HCT116 (cell line): ENCODE measurements at regions not wholly inside any gene's neighbourhood (a gene's known extent, or its start where the extent isn't known, plus 50 kb on each side); places are given as distances from the start of the nearest gene placed in this dataset.

Experiments
- ATAC-seq: fragments of 200-7000 bp; cut with Tn5 transposase; 2 replicates; pipeline ENCODE4 v1.9.1; 2020; ENCODE audit warnings: mild to moderate bottlenecking, moderate library complexity
- BruUV-seq: library from RNA; stranded (reverse); fragments of 400-500 nt; replicated peaks from 2 replicates; lab custom pipeline; 2021; lab: Mats Ljungman, UMichigan
- CTCF ChIA-PET: fragments of 300-600 bp; sonication (Branson Sonifier 250); formaldehyde crosslinking; loops from one replicate; lab custom pipeline; 2021; ENCODE audit warnings: antibody characterized with exemption; lab: Charles Lee
- POLR2A ChIA-PET: fragments of 300-600, 350-600 bp; sonication (Branson Sonifier 250); formaldehyde crosslinking; loops from one replicate; lab custom pipeline; 2021; ENCODE audit warnings: antibody characterized with exemption; lab: Charles Lee
- RAD21 ChIA-PET, 2 experiments: fragments of 300-600 bp; sonication (Branson Sonifier 250); formaldehyde crosslinking; loops; one replicate each; lab custom pipeline; 2023; ENCODE audit warnings: low total read pairs in 2 of 2; ENCODE audit not compliant: uncharacterized antibody in 2 of 2, unreplicated experiment in 2 of 2, low non-redundant PET in 1 of 2; lab: Charles Lee
- DNase-seq: peaks from one replicate; pipeline ENCODE4 v3.0.0-alpha.2; 2010; ENCODE audit warnings: low read depth, low spot score
- H2AFZ ChIP-seq: fragments of 200-600 bp; shearing (Covaris generic), sonication (generic); 2 replicates; pipeline ENCODE4 v1.6.1; 2017; ENCODE audit warnings: low read depth, mixed run types, mixed read lengths, antibody characterized with exemption, low read length; ENCODE audit not compliant: poor library complexity, severe bottlenecking
- H3K27ac ChIP-seq: 2 replicates; pipeline ENCODE4 v1.5.1; 2012; ENCODE audit warnings: low read depth, low read length
- H3K27me3 ChIP-seq: fragments of 200-600 bp; sonication (generic); 2 replicates; pipeline ENCODE4 v1.6.1; 2016; ENCODE audit warnings: mixed run types, low read length, mixed read lengths; ENCODE audit not compliant: insufficient read depth
- H3K36me3 ChIP-seq, 2 experiments: fragments of 200-500 bp in 1 of 2; fragments of 200-600 bp in 1 of 2; sonication (Bioruptor generic) in 1 of 2; sonication (generic) in 1 of 2; 2 replicates each; pipeline versions ENCODE4 v1.5.1 to v1.6.1; 2014 to 2016; ENCODE audit warnings: low read length in 2 of 2, inconsistent platforms in 1 of 2, mixed read lengths in 1 of 2, mixed run types in 1 of 2; ENCODE audit not compliant: insufficient read depth in 2 of 2, control insufficient read depth in 1 of 2
- H3K4me1 ChIP-seq, 2 experiments: fragments of 200-600 bp in 1 of 2; sonication (generic) in 1 of 2; 2 replicates each; pipeline versions ENCODE4 v1.5.1 to v1.6.1; 2012 to 2017; ENCODE audit warnings: low read length in 2 of 2, inconsistent platforms in 1 of 2, mild to moderate bottlenecking in 1 of 2, mixed read lengths in 1 of 2, mixed run types in 1 of 2, moderate library complexity in 1 of 2; ENCODE audit not compliant: insufficient read depth in 2 of 2, control insufficient read depth in 1 of 2
- H3K4me2 ChIP-seq: fragments of 200-600 bp; sonication (generic); 2 replicates; pipeline ENCODE4 v1.6.1; 2017; ENCODE audit warnings: mixed run types, low read length, mixed read lengths
- H3K4me3 ChIP-seq, 2 experiments: fragments of 200-600 bp in 1 of 2; sonication (generic) in 1 of 2; replicated peaks in 1 of 2; 2 replicates each; pipeline ENCODE4 v1.5.1; 2011 to 2016; ENCODE audit warnings: low read length in 2 of 2, control low read depth in 1 of 2, low read depth in 1 of 2, mild to moderate bottlenecking in 1 of 2, mixed read lengths in 1 of 2, mixed run types in 1 of 2
- H3K79me2 ChIP-seq: fragments of 200-600 bp; sonication (generic); 2 replicates; pipeline ENCODE4 v1.6.1; 2017; ENCODE audit warnings: mild to moderate bottlenecking, mixed run types, low read length, moderate library complexity, mixed read lengths; ENCODE audit not compliant: insufficient read depth
- H3K9ac ChIP-seq: fragments of 200-600 bp; sonication (generic); 2 replicates; pipeline ENCODE4 v1.6.1; 2016; ENCODE audit warnings: low read length, mixed read lengths
- H3K9me2 ChIP-seq: fragments of 200-600 bp; sonication (generic), shearing (Covaris generic); 2 replicates; pipeline ENCODE4 v1.6.1; 2017; ENCODE audit warnings: mixed run types, mild to moderate bottlenecking, moderate library complexity; ENCODE audit not compliant: insufficient read depth
- H3K9me3 ChIP-seq, 2 experiments: fragments of 200-500 bp in 1 of 2; fragments of 200-600 bp in 1 of 2; sonication (Bioruptor generic) in 1 of 2; sonication (generic) in 1 of 2; 2 replicates each; pipeline ENCODE4 v1.6.1; 2014 to 2017; ENCODE audit warnings: low read length in 2 of 2, mixed read lengths in 2 of 2, inconsistent platforms in 1 of 2, low read depth in 1 of 2, mild to moderate bottlenecking in 1 of 2, mixed run types in 1 of 2, moderate library complexity in 1 of 2; ENCODE audit not compliant: control insufficient read depth in 1 of 2, insufficient read depth in 1 of 2
- H4K20me1 ChIP-seq: fragments of 200-600 bp; sonication (generic), shearing (Covaris generic); 2 replicates; pipeline ENCODE4 v1.6.1; 2017; ENCODE audit warnings: mixed run types, mild to moderate bottlenecking, moderate library complexity; ENCODE audit not compliant: insufficient read depth
- CBX3 ChIP-seq: IDR thresholded peaks from 2 replicates; pipeline ENCODE4 v1.6.1; 2012; ENCODE audit warnings: low read depth
- CEBPB ChIP-seq: IDR thresholded peaks from 2 replicates; pipeline ENCODE4 v1.6.1; 2012; ENCODE audit warnings: low read depth
- EZH2phosphoT487 ChIP-seq: fragments of 200-600 bp; IDR thresholded peaks from 2 replicates; pipeline ENCODE4 v1.6.1; 2018; ENCODE audit warnings: antibody characterized with exemption, borderline replicate concordance
- JUND ChIP-seq: IDR thresholded peaks from 2 replicates; pipeline ENCODE4 v1.6.1; 2012
- POLR2AphosphoS5 ChIP-seq: IDR thresholded peaks from 2 replicates; pipeline ENCODE4 v1.6.1; 2011; ENCODE audit warnings: mild to moderate bottlenecking, low read depth, low read length, moderate library complexity
- RAD21 ChIP-seq: IDR thresholded peaks from 2 replicates; pipeline ENCODE4 v1.6.1; 2012; ENCODE audit warnings: low read depth, mild to moderate bottlenecking
- YY1 ChIP-seq: IDR thresholded peaks from 2 replicates; pipeline ENCODE4 v1.6.1; 2011; ENCODE audit warnings: low read length, low read depth, moderate library complexity, mild to moderate bottlenecking; ENCODE audit not compliant: insufficient replicate concordance; ENCODE audit errors: extremely low read depth
- ZFX ChIP-seq: fragments of 450-650 bp; IDR thresholded peaks from 2 replicates; pipeline ENCODE4 v1.6.1; 2017
- intact Hi-C: fragments of 100-400 bp; cut with micrococcal nuclease; formaldehyde crosslinking; loops from 2 replicates; pipeline ENCODE4 v1.10.0; 2022
- TF ChIP-seq, protein P1 (sequence below): IDR thresholded peaks from 2 replicates; pipeline ENCODE4 v1.6.1; 2012
- TF ChIP-seq, protein P2 (sequence below): IDR thresholded peaks from 2 replicates; pipeline ENCODE4 v1.6.1; 2012
- TF ChIP-seq, protein P3 (sequence below): IDR thresholded peaks from 2 replicates; pipeline ENCODE4 v1.6.1; 2012; ENCODE audit warnings: low read depth

DNA sequence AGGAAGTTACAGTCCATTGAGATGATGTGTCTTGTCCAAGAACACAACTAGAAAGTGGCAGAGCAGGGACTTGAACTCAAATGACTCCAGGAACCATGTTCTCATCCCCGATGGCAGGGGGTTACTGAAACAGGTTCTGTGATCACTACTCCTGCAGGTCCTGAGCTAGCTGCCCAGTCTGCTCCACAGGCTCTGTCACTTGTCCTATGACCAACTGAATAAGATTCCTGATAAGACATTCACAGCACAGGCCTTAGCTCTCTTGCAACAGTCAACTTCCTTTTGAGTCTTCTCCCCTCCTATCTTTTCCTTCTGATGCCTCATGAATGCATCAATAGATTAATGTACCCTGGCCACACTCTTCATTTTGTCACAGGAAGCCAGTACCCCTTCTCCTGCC lies 109.2 kb downstream of the SH3TC2 start:
- Histone ChIP-seq H3K79me2 (no peaks in the 10 kb centered on the region), H3K4me2 (no peak overlapping the region), H3K9me2 (no peaks in the 10 kb centered on the region), H4K20me1 (no peaks in the 10 kb centered on the region), H3K27me3 (no peaks in the 10 kb centered on the region), H3K4me3 (no peak overlapping the region), H2AFZ (no peak overlapping the region), H3K9me3 (no peaks in the 10 kb centered on the region), H3K4me1 (peaks cover 0 to 7% of the 10 kb centered on the region in 2 experiments; a peak in 1 of 4 replicates), H3K27ac (no peak overlapping the region), H3K36me3 (no peaks in the 10 kb centered on the region), H3K9ac (no peak overlapping the region)
- POLR2A ChIA-PET: no interaction called here
- intact Hi-C loops: no loop called here
- no peak for TF ChIP-seq YY1
- TF ChIP-seq JUND: no peak
- TF ChIP-seq, protein P1, sequence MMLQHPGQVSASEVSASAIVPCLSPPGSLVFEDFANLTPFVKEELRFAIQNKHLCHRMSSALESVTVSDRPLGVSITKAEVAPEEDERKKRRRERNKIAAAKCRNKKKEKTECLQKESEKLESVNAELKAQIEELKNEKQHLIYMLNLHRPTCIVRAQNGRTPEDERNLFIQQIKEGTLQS: no peak
- no peak for TF ChIP-seq POLR2AphosphoS5
- TF ChIP-seq CBX3: no peak
- no peak for TF ChIP-seq ZFX
- TF ChIP-seq RAD21: no peak
- TF ChIP-seq CEBPB: no peak
- no peak for TF ChIP-seq EZH2phosphoT487
- TF ChIP-seq, protein P2, sequence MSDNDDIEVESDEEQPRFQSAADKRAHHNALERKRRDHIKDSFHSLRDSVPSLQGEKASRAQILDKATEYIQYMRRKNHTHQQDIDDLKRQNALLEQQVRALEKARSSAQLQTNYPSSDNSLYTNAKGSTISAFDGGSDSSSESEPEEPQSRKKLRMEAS: no peak
- TF ChIP-seq, protein P3, sequence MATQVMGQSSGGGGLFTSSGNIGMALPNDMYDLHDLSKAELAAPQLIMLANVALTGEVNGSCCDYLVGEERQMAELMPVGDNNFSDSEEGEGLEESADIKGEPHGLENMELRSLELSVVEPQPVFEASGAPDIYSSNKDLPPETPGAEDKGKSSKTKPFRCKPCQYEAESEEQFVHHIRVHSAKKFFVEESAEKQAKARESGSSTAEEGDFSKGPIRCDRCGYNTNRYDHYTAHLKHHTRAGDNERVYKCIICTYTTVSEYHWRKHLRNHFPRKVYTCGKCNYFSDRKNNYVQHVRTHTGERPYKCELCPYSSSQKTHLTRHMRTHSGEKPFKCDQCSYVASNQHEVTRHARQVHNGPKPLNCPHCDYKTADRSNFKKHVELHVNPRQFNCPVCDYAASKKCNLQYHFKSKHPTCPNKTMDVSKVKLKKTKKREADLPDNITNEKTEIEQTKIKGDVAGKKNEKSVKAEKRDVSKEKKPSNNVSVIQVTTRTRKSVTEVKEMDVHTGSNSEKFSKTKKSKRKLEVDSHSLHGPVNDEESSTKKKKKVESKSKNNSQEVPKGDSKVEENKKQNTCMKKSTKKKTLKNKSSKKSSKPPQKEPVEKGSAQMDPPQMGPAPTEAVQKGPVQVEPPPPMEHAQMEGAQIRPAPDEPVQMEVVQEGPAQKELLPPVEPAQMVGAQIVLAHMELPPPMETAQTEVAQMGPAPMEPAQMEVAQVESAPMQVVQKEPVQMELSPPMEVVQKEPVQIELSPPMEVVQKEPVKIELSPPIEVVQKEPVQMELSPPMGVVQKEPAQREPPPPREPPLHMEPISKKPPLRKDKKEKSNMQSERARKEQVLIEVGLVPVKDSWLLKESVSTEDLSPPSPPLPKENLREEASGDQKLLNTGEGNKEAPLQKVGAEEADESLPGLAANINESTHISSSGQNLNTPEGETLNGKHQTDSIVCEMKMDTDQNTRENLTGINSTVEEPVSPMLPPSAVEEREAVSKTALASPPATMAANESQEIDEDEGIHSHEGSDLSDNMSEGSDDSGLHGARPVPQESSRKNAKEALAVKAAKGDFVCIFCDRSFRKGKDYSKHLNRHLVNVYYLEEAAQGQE: no peak
- ATAC-seq (no peak), DNase-seq (no peak)
- RAD21 ChIA-PET: no interaction called here
- BruUV-seq: no TSS peak
- CTCF ChIA-PET: no interaction called here
